Endodermal cell (in vitro differentiated cells): ENCODE measurements at regions not wholly inside any gene's neighbourhood (a gene's known extent, or its start where the extent isn't known, plus 50 kb on each side); places are given as distances from the start of the nearest gene placed in this dataset.
A peak's percentile ranks its signal among the peaks of the same experiment; 100 is the strongest.

ENCODE experiments used
- DNase-seq: peaks from one replicate; pipeline ENCODE4 v3.0.0-alpha.2; 2017
- H3K27ac ChIP-seq: 2 replicates; pipeline ENCODE4 v1.5.1; 2013; ENCODE audit warnings: mild to moderate bottlenecking, low read depth, low read length, moderate library complexity
- H3K27me3 ChIP-seq: 2 replicates; pipeline ENCODE4 v1.6.1; 2013; ENCODE audit warnings: mild to moderate bottlenecking, low read length, moderate library complexity; ENCODE audit not compliant: insufficient read depth, control insufficient read depth, poor library complexity, severe bottlenecking
- H3K36me3 ChIP-seq: 2 replicates; pipeline ENCODE4 v1.7.0; 2013; ENCODE audit warnings: mild to moderate bottlenecking, low read length, moderate library complexity; ENCODE audit not compliant: control insufficient read depth, insufficient read depth
- H3K4me1 ChIP-seq: one replicate; pipeline ENCODE4 v1.7.0; 2013; ENCODE audit warnings: low read length; ENCODE audit not compliant: control insufficient read depth, insufficient read depth
- H3K4me3 ChIP-seq: 2 replicates; pipeline ENCODE4 v1.5.1; 2013; ENCODE audit warnings: mild to moderate bottlenecking, low read length, moderate library complexity
- H3K9ac ChIP-seq: 2 replicates; pipeline ENCODE4 v1.6.1; 2013; ENCODE audit warnings: mild to moderate bottlenecking, low read length, moderate library complexity; ENCODE audit not compliant: poor library complexity, severe bottlenecking; ENCODE audit errors: extremely low read depth
- H3K9me3 ChIP-seq: 2 replicates; pipeline ENCODE4 v1.6.1; 2013; ENCODE audit warnings: mild to moderate bottlenecking, low read length, moderate library complexity; ENCODE audit not compliant: control insufficient read depth
- H3K27ac Mint-ChIP-seq: 2 replicates; pipeline ENCODE4 v1.8.0; 2020; ENCODE audit warnings: mixed read lengths
- H3K27me3 Mint-ChIP-seq: 2 replicates; pipeline ENCODE4 v1.8.0; 2021; ENCODE audit warnings: mild to moderate bottlenecking, mixed read lengths; ENCODE audit not compliant: insufficient read depth
- H3K36me3 Mint-ChIP-seq: 2 replicates; pipeline ENCODE4 v1.8.0; 2020; ENCODE audit warnings: low read depth, mixed read lengths
- H3K4me1 Mint-ChIP-seq: 2 replicates; pipeline ENCODE4 v1.8.0; 2020; ENCODE audit warnings: mixed read lengths
- H3K4me3 Mint-ChIP-seq: 2 replicates; pipeline ENCODE4 v1.8.0; 2020; ENCODE audit warnings: mild to moderate bottlenecking, moderate library complexity, mixed read lengths
- H3K9me3 Mint-ChIP-seq: 2 replicates; pipeline ENCODE4 v1.8.0; 2020; ENCODE audit warnings: mild to moderate bottlenecking, mixed read lengths
- WGBS, 2 experiments: methylation state at CpG; one replicate each; pipeline versions ENCODE4 v1.1.5 to v1.1.7; 2013; ENCODE audit warnings: missing lambda C conversion rate in 2 of 2, mixed read lengths in 1 of 2; ENCODE audit not compliant: insufficient coverage in 1 of 2, insufficient read length in 1 of 2; 5-methylcytosine and 5-hydroxymethylcytosine counted together
- TF ChIP-seq, protein P1 (sequence below): fragments of 200-600 bp; sonication (generic); conservative IDR thresholded peaks from 2 replicates; pipeline ENCODE4 v1.5.0; 2021; ENCODE audit warnings: antibody characterized with exemption, mild to moderate bottlenecking

DNA sequence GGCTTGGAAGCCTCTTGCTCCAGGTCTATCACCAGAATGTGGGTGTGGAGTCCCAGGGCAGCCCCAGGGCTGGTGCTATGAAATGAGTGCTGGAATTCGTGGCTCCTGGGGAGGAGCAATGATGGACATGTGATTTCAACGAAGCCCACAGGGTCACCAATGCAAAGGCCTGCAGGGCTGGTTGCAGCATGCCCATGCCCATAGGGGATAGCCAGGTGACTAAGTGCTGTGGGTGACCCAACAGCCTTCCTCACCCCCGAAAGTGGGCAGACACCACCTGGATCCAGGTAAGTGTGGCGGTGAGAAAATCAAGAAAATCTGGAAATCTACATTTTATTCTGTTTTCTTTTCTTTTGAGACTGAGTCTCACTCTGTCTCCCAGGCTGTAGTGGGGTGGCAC lies 87.5 kb upstream of the GPRC5B start:
- TF ChIP-seq, protein P1, sequence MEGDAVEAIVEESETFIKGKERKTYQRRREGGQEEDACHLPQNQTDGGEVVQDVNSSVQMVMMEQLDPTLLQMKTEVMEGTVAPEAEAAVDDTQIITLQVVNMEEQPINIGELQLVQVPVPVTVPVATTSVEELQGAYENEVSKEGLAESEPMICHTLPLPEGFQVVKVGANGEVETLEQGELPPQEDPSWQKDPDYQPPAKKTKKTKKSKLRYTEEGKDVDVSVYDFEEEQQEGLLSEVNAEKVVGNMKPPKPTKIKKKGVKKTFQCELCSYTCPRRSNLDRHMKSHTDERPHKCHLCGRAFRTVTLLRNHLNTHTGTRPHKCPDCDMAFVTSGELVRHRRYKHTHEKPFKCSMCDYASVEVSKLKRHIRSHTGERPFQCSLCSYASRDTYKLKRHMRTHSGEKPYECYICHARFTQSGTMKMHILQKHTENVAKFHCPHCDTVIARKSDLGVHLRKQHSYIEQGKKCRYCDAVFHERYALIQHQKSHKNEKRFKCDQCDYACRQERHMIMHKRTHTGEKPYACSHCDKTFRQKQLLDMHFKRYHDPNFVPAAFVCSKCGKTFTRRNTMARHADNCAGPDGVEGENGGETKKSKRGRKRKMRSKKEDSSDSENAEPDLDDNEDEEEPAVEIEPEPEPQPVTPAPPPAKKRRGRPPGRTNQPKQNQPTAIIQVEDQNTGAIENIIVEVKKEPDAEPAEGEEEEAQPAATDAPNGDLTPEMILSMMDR: no peak
- Mint-ChIP-seq H3K9me3 (peaks cover 4% of the 10 kb centered on the region), H3K4me1 (no peaks in the 10 kb centered on the region), H3K27me3 (no peaks in the 10 kb centered on the region), H3K36me3 (no peaks in the 10 kb centered on the region), H3K27ac (no peak overlapping the region), H3K4me3 (no peak overlapping the region)
- DNase-seq: peak; percentile 43
- Histone ChIP-seq H3K4me1 (no peaks in the 10 kb centered on the region), H3K27me3 (no peaks in the 10 kb centered on the region), H3K9me3 (peaks cover 7% of the 10 kb centered on the region), H3K9ac (no peak overlapping the region), H3K27ac (no peak overlapping the region), H3K36me3 (no peaks in the 10 kb centered on the region), H3K4me3 (no peak overlapping the region)
- 74 to 78% methylated on average over 4 of the region's 4 CpGs for WGBS, 2 experiments

DNA sequence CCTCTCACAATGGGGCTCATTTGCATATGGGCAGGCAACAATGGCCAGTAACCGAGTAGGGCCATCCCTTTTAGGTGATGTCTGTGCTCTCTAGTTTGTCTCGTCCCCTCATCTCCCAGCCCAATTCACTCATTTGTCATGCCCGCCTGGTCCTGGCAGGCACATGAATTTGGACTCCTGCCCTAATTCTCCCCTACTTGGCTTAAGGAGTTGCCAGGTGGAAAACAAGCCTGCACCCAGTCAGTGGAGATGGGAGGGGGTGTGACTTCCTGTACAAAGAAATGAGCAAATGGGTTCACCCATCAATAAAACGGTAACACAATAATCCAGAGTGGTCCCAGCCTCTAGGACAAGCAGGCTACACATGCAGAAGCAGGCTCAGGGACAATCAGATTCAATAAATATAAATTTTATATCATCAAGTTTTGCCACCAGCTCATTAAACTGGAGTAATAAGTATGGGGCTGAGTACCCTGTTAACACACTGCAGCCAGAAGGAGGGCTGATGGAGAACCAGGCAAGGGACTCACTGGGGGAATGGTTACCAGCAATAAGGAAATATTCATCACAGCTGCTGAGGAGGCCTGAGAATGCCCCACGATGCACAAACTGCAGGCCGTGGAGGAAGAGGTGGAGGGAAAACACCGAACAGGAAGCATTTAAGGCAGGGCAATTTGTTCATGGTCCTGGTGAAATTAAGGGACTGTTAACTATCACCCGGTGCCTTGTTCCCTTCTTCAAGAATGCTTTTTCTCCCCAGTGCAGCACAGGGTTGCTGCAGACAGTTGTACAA lies 84.4 kb upstream of the GPRC5B start:
- no peak overlapping the region for H3K27ac Mint-ChIP-seq
- Histone ChIP-seq H3K27me3 (no peaks in the 10 kb centered on the region), H3K4me3 (no peak overlapping the region), H3K4me1 (no peaks in the 10 kb centered on the region), H3K9me3 (peaks cover 7% of the 10 kb centered on the region), H3K36me3 (no peaks in the 10 kb centered on the region), H3K9ac (no peak overlapping the region), H3K27ac (no peak overlapping the region)
- no peak for DNase-seq
- 86 to 90% methylated on average over 6 to 8 of the region's 8 CpGs for WGBS, 2 experiments
- H3K4me3 Mint-ChIP-seq: no peak overlapping the region
- no peaks in the 10 kb centered on the region for H3K36me3 Mint-ChIP-seq
- H3K27me3 Mint-ChIP-seq: no peaks in the 10 kb centered on the region
- H3K4me1 Mint-ChIP-seq: no peaks in the 10 kb centered on the region
- TF ChIP-seq, protein P1: no peak
- H3K9me3 Mint-ChIP-seq: peaks cover 4% of the 10 kb centered on the region

DNA sequence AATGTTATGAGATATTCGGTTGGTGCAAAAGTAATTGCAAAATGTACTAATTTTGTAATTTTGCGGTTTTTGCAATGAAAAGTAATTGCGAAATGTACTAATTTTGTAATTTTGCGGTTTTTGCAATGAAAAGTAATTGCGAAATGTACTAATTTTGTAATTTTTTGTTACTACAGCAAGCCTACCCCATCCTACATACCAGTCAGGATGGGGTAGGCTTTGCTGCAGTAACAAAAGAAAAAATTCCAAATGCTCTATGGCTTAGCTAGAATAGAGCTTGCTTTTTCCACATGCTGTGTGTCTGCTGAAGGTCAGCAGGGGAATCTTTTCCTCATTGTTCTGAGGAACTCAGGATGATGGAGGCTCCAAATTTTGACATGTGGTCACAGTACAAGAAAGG lies 83.3 kb upstream of the GPRC5B start:
- Histone ChIP-seq H3K4me1 (no peaks in the 10 kb centered on the region), H3K9ac (no peak overlapping the region), H3K4me3 (no peak overlapping the region), H3K27me3 (no peaks in the 10 kb centered on the region), H3K27ac (no peak overlapping the region), H3K36me3 (no peaks in the 10 kb centered on the region), H3K9me3 (peaks cover 7% of the 10 kb centered on the region)
- Mint-ChIP-seq H3K4me1 (no peaks in the 10 kb centered on the region), H3K27me3 (no peaks in the 10 kb centered on the region), H3K36me3 (no peaks in the 10 kb centered on the region), H3K9me3 (peaks cover 4% of the 10 kb centered on the region), H3K27ac (no peak overlapping the region), H3K4me3 (no peak overlapping the region)
- no peak for DNase-seq
- WGBS, 2 experiments: 95 to 100% methylated on average over 2 to 5 of the region's 5 CpGs
- TF ChIP-seq, protein P1: no peak
